ENCODE measurements at regions not wholly inside any gene's neighbourhood (a gene's known extent, or its start where the extent isn't known, plus 50 kb on each side); places are given as distances from the start of the nearest gene placed in this dataset.

- no peak for DNase-seq
Measured at GRCh38 chr4:26106776-26107175, 192.8 kb downstream of the SMIM20 start.

- DNase-seq = no peak
Measured at GRCh38 chr4:26108054-26108453, 194.0 kb downstream of the SMIM20 start.

- no peak for DNase-seq
Measured at GRCh38 chr4:26110493-26110892, 196.5 kb downstream of the SMIM20 start.

GRCh38 chr4:26113339-26113940, 199.4 kb downstream of the SMIM20 start:
- DNase-seq = no peak

- DNase-seq = no peak
Measured at GRCh38 chr4:26116057-26116456, 202.0 kb downstream of the SMIM20 start.

GRCh38 chr4:26120098-26120825, 200.6 kb upstream of the RBPJ start:
- DNase-seq = no peak

- no peak for DNase-seq
Measured at GRCh38 chr4:26122690-26123089, 198.1 kb upstream of the RBPJ start.

GRCh38 chr4:26124753-26125321, 196.0 kb upstream of the RBPJ start:
- no peak for DNase-seq

- DNase-seq = no peak
Measured at GRCh38 chr4:26126143-26126718, 194.6 kb upstream of the RBPJ start.

- DNase-seq = no peak
Measured at GRCh38 chr4:26126994-26127393, 193.8 kb upstream of the RBPJ start.

- DNase-seq = no peak
Measured at GRCh38 chr4:26127851-26128337, 192.9 kb upstream of the RBPJ start.

GRCh38 chr4:26130173-26130572, 190.6 kb upstream of the RBPJ start:
- no peak for DNase-seq

GRCh38 chr4:26130841-26131432, 189.9 kb upstream of the RBPJ start:
- DNase-seq = no peak

GRCh38 chr4:26131711-26132110, 189.1 kb upstream of the RBPJ start:
- DNase-seq = no peak

- no peak for DNase-seq
Measured at GRCh38 chr4:26132858-26133257, 188.0 kb upstream of the RBPJ start.

GRCh38 chr4:26133840-26134239, 187.0 kb upstream of the RBPJ start:
- no peak for DNase-seq

GRCh38 chr4:26135331-26135730, 185.5 kb upstream of the RBPJ start:
- no peak for DNase-seq

- no peak for DNase-seq
Measured at GRCh38 chr4:26136615-26137014, 184.2 kb upstream of the RBPJ start.

GRCh38 chr4:26137288-26137687, 183.5 kb upstream of the RBPJ start:
- DNase-seq = no peak

- no peak for DNase-seq
Measured at GRCh38 chr4:26139310-26139924, 181.4 kb upstream of the RBPJ start.

- no peak for DNase-seq
Measured at GRCh38 chr4:26140150-26140898, 180.5 kb upstream of the RBPJ start.

GRCh38 chr4:26141051-26141721, 179.6 kb upstream of the RBPJ start:
- no peak for DNase-seq

Data from NCI-H1694 (cell line).